ENCODE measurements at regions not wholly inside any gene's neighbourhood (a gene's known extent, or its start where the extent isn't known, plus 50 kb on each side); places are given as distances from the start of the nearest gene placed in this dataset.

GRCh38 chr6:115768500-115768899 lies 292.2 kb downstream of the FRK start:
- no peak overlapping the region for H3K9ac ChIP-seq (ENCODE audit: insufficient read depth in 1 of 2, low read depth in 2 of 2, low read length in 2 of 2)
- H3K27me3 ChIP-seq (ENCODE audit: control insufficient read depth in 2 of 2, insufficient read depth in 2 of 2, low read length in 2 of 2) = no peaks in the 10 kb centered on the region
- no peaks in the 10 kb centered on the region for H3K9me3 ChIP-seq (replicated peaks; ENCODE audit: control insufficient read depth, insufficient read depth, low read depth, low read length)
- ATAC-seq = no peak
- no peak for TF ChIP-seq MAFG (tag; conservative IDR thresholded peaks at IDR 0.05)
- TF ChIP-seq SNIP1 (IDR thresholded peaks at IDR 0.05; ENCODE audit: low read depth) = no peak
- TF ChIP-seq CEBPB (tag; IDR thresholded peaks at IDR 0.05) = no peak
- no peak for TF ChIP-seq MXD1 (CRISPR knock-in tag; IDR thresholded peaks at IDR 0.05; ENCODE audit: borderline replicate concordance, poor library complexity, severe bottlenecking)
- no peak for TF ChIP-seq ZNF354B (CRISPR knock-in tag; IDR thresholded peaks at IDR 0.05)
- no peak for TF ChIP-seq ZNF212 (CRISPR knock-in tag; IDR thresholded peaks at IDR 0.05)
- TF ChIP-seq PATZ1 (CRISPR knock-in tag; IDR thresholded peaks at IDR 0.05; ENCODE audit: borderline replicate concordance) = no peak
- no peak for TF ChIP-seq PHTF2 (CRISPR knock-in tag; IDR thresholded peaks at IDR 0.05)
- TF ChIP-seq, protein P1, sequence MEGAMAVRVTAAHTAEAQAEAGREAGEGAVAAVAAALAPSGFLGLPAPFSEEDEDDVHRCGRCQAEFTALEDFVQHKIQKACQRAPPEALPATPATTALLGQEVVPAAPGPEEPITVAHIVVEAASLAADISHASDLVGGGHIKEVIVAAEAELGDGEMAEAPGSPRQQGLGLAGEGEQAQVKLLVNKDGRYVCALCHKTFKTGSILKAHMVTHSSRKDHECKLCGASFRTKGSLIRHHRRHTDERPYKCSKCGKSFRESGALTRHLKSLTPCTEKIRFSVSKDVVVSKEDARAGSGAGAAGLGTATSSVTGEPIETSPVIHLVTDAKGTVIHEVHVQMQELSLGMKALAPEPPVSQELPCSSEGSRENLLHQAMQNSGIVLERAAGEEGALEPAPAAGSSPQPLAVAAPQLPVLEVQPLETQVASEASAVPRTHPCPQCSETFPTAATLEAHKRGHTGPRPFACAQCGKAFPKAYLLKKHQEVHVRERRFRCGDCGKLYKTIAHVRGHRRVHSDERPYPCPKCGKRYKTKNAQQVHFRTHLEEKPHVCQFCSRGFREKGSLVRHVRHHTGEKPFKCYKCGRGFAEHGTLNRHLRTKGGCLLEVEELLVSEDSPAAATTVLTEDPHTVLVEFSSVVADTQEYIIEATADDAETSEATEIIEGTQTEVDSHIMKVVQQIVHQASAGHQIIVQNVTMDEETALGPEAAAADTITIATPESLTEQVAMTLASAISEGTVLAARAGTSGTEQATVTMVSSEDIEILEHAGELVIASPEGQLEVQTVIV (CRISPR knock-in tag; IDR thresholded peaks at IDR 0.05; ENCODE audit: borderline replicate concordance) = no peak
- no peak for TF ChIP-seq ZNF384 (IDR thresholded peaks at IDR 0.05; ENCODE audit: low read depth, low read length)
- no peak for TF ChIP-seq CREB1 (IDR thresholded peaks at IDR 0.05)
- no peak for TF ChIP-seq CREB1 (CRISPR knock-in tag; IDR thresholded peaks at IDR 0.05)
- TF ChIP-seq ETS2 (tag; IDR thresholded peaks at IDR 0.05; ENCODE audit: borderline replicate concordance, poor library complexity, severe bottlenecking) = no peak
- no peak for TF ChIP-seq ATF7 (IDR thresholded peaks at IDR 0.05)
- TF ChIP-seq, protein P2, sequence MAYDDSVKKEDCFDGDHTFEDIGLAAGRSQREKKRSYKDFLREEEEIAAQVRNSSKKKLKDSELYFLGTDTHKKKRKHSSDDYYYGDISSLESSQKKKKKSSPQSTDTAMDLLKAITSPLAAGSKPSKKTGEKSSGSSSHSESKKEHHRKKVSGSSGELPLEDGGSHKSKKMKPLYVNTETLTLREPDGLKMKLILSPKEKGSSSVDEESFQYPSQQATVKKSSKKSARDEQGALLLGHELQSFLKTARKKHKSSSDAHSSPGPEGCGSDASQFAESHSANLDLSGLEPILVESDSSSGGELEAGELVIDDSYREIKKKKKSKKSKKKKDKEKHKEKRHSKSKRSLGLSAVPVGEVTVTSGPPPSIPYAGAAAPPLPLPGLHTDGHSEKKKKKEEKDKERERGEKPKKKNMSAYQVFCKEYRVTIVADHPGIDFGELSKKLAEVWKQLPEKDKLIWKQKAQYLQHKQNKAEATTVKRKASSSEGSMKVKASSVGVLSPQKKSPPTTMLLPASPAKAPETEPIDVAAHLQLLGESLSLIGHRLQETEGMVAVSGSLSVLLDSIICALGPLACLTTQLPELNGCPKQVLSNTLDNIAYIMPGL (CRISPR knock-in tag; IDR thresholded peaks at IDR 0.05) = no peak
- no peak for TF ChIP-seq BHLHE40 (IDR thresholded peaks at IDR 0.05; ENCODE audit: low read length)
- TF ChIP-seq TRIM24 (IDR thresholded peaks at IDR 0.05) = no peak
- TF ChIP-seq SAP30 (IDR thresholded peaks at IDR 0.05; ENCODE audit: borderline replicate concordance, insufficient read depth, low read depth, low read length, poor library complexity, severe bottlenecking) = no peak
- no peak overlapping the region for H3K27ac ChIP-seq (ENCODE audit: extremely low read depth, low read depth, low read length)
- no peak overlapping the region for H3K4me3 ChIP-seq
- no peak for FAIRE-seq
- POLR2A ChIA-PET = no interaction called here
- no peaks in the 10 kb centered on the region for H3K4me1 ChIP-seq (replicated peaks in 1 of 2; ENCODE audit: control insufficient read depth in 2 of 2, insufficient read depth in 2 of 2, low read length in 2 of 2)
- no peaks in the 10 kb centered on the region for H4K20me1 ChIP-seq (replicated peaks; ENCODE audit: control insufficient read depth, insufficient read depth, low read length)
- no peak for DNase-seq (ENCODE audit: extremely low read depth in 1 of 4, low spot score in 3 of 4)
- H3K4me2 ChIP-seq (ENCODE audit: insufficient read depth, low read length) = no peak overlapping the region
- CTCF ChIA-PET (ENCODE audit: low intra/inter-chr PET ratio) = no interaction called here
- H2AFZ ChIP-seq (ENCODE audit: low read depth, low read length) = no peak overlapping the region
- in situ Hi-C loops (cut with MboI) (no loop called here), intact Hi-C loops (cut with micrococcal nuclease) (no loop called here)
- H3K79me2 ChIP-seq (ENCODE audit: control insufficient read depth, insufficient read depth, low read length) = no peaks in the 10 kb centered on the region
- H3K9me1 ChIP-seq (ENCODE audit: control insufficient read depth, insufficient read depth, low read length) = no peaks in the 10 kb centered on the region
- no TSS peak for BruUV-seq (replicated peaks)
- H3K36me3 ChIP-seq (ENCODE audit: control insufficient read depth, insufficient read depth, low read length) = no peaks in the 10 kb centered on the region

All from K562 (cell line).